GM12878 (cell line): ENCODE measurements at regions not wholly inside any gene's neighbourhood (a gene's known extent, or its start where the extent isn't known, plus 50 kb on each side); places are given as distances from the start of the nearest gene placed in this dataset.

ENCODE experiments used
- ATAC-seq: fragments of 200-7000 bp; cut with Tn5 transposase; 3 replicates; pipeline ENCODE4 v1.9.1; 2020; ENCODE audit warnings: mild to moderate bottlenecking, moderate library complexity
- BruUV-seq: library from RNA; stranded (reverse); fragments of 400-500 nt; replicated peaks from 2 replicates; lab custom pipeline; 2021; lab: Mats Ljungman, UMichigan
- CTCF ChIA-PET: fragments of 300-600 bp; sonication (Branson Sonifier 250); formaldehyde crosslinking; extraction: SDS; loops from one replicate; lab custom pipeline; 2021; ENCODE audit warnings: inconsistent platforms; lab: Yijun Ruan, JAX
- POLR2A ChIA-PET: fragments of 350-600 bp; formaldehyde crosslinking; extraction: SDS; loops from one replicate; lab custom pipeline; 2021; ENCODE audit warnings: inconsistent platforms; lab: Charles Lee
- RAD21 ChIA-PET: fragments of 300-600 bp; sonication (Branson Sonifier 250); formaldehyde crosslinking; loops from one replicate; lab custom pipeline; 2023; ENCODE audit warnings: antibody characterized with exemption; ENCODE audit not compliant: unreplicated experiment; lab: Charles Lee
- SMC1A ChIA-PET: fragments of 300-600 bp; sonication (Branson Sonifier 250); formaldehyde crosslinking; loops from one replicate; lab custom pipeline; 2023; ENCODE audit not compliant: unreplicated experiment, uncharacterized antibody; lab: Charles Lee
- DNase-seq: peaks from one replicate; pipeline ENCODE4 v3.0.0-alpha.2; 2011; ENCODE audit warnings: low read depth, low spot score
- FAIRE-seq: peaks from 3 replicates; lab custom pipeline; 2011; peaks lifted over from hg19 to GRCh38; lab: Jason Lieb, UNC
- H2AFZ ChIP-seq: 2 replicates; pipeline ENCODE4 v1.6.0; 2011; ENCODE audit warnings: low read depth, low read length, control low read depth; ENCODE audit not compliant: control insufficient read depth
- H3K27ac ChIP-seq: 2 replicates; pipeline ENCODE4 v1.5.1; 2011; ENCODE audit warnings: control low read depth; ENCODE audit not compliant: control insufficient read depth, insufficient read depth
- H3K27me3 ChIP-seq, 2 experiments: replicated peaks in 1 of 2; 2 replicates each; pipeline versions ENCODE4 v1.6.0 to v1.6.1; 2011; ENCODE audit warnings: low read length in 1 of 2; ENCODE audit not compliant: control insufficient read depth in 2 of 2, insufficient read depth in 2 of 2
- H3K36me3 ChIP-seq, 2 experiments: 2 replicates each; pipeline ENCODE4 v1.5.1; 2011; ENCODE audit warnings: low read length in 1 of 2; ENCODE audit not compliant: control insufficient read depth in 2 of 2, insufficient read depth in 2 of 2
- H3K4me1 ChIP-seq: 2 replicates; pipeline ENCODE4 v1.6.1; 2011; ENCODE audit warnings: mild to moderate bottlenecking, low read length, moderate library complexity, mixed read lengths; ENCODE audit not compliant: control insufficient read depth, insufficient read depth
- H3K4me2 ChIP-seq: 2 replicates; pipeline ENCODE4 v1.6.0; 2011; ENCODE audit warnings: control low read depth; ENCODE audit not compliant: control insufficient read depth, insufficient read depth
- H3K4me3 ChIP-seq: fragments of 200-600 bp; sonication (generic); 2 replicates; pipeline ENCODE4 v1.5.1; 2016
- H3K79me2 ChIP-seq: 2 replicates; pipeline ENCODE4 v1.6.0; 2011; ENCODE audit warnings: low read length; ENCODE audit not compliant: control insufficient read depth, insufficient read depth
- H3K9ac ChIP-seq: 2 replicates; pipeline ENCODE4 v1.8.0; 2011; ENCODE audit warnings: low read length, control low read depth, mixed read lengths; ENCODE audit not compliant: control insufficient read depth, insufficient read depth
- H3K9me3 ChIP-seq: replicated peaks from 3 replicates; pipeline ENCODE4 v1.5.1; 2011; ENCODE audit warnings: mild to moderate bottlenecking, low read length; ENCODE audit not compliant: control insufficient read depth, insufficient read depth
- H4K20me1 ChIP-seq: 2 replicates; pipeline ENCODE4 v1.6.0; 2011; ENCODE audit not compliant: control insufficient read depth, insufficient read depth
- KDM1A ChIP-seq: fragments of 200-600 bp; sonication (generic); IDR thresholded peaks from 2 replicates; pipeline ENCODE4 v1.6.1; 2016; ENCODE audit warnings: borderline replicate concordance
- NRF1 ChIP-seq: conservative IDR thresholded peaks from 2 replicates; pipeline ENCODE4 v1.6.1; 2011; ENCODE audit warnings: mild to moderate bottlenecking, low read depth, low read length, improper control_type of control experiment
- RUNX3 ChIP-seq: IDR thresholded peaks from 2 replicates; pipeline ENCODE4 v1.6.1; 2012; ENCODE audit warnings: low read length, inconsistent platforms
- TCF3 ChIP-seq: IDR thresholded peaks from 2 replicates; pipeline ENCODE4 v1.6.1; 2012; ENCODE audit warnings: low read depth, mild to moderate bottlenecking, low read length, borderline replicate concordance; ENCODE audit not compliant: insufficient read depth
- WGBS: methylation state at CpG from one replicate; pipeline ENCODE4 v1.1.6; 2016; ENCODE audit warnings: low lambda C conversion rate; ENCODE audit not compliant: insufficient replicate concordance, insufficient coverage; ENCODE audit errors: missing lambda C conversion rate; 5-methylcytosine and 5-hydroxymethylcytosine counted together
- in situ Hi-C: fragments of 300-500 bp; cut with MboI; formaldehyde crosslinking; loops from 9 replicates; pipeline ENCODE4 v1.14.3; 2018; ENCODE audit warnings: mixed read lengths
- intact Hi-C: fragments of 100-400 bp; cut with micrococcal nuclease; formaldehyde crosslinking; loops from one replicate; pipeline ENCODE4 v1.14.2; 2022; ENCODE audit not compliant: unreplicated experiment
- TF ChIP-seq, protein P1 (sequence below): fragments of 450-650 bp; IDR thresholded peaks from 2 replicates; pipeline ENCODE4 v1.6.1; 2017; ENCODE audit warnings: mild to moderate bottlenecking, moderate library complexity
- TF ChIP-seq, protein P2 (sequence below): fragments of 450-650 bp; formaldehyde crosslinking; IDR thresholded peaks from 2 replicates; pipeline ENCODE4 v1.4.0; 2020; ENCODE audit warnings: mild to moderate bottlenecking, moderate library complexity
- TF ChIP-seq, protein P3 (sequence below): fragments of 450-650 bp; conservative IDR thresholded peaks from 2 replicates; pipeline ENCODE4 v1.6.1; 2017; ENCODE audit warnings: mild to moderate bottlenecking, moderate library complexity
- TF ChIP-seq, protein P4 (sequence below), 3 experiments: IDR thresholded peaks in 2 of 3; conservative IDR thresholded peaks in 1 of 3; 2 replicates each; pipeline ENCODE4 v1.5.1; 2011; ENCODE audit warnings: low read depth in 3 of 3, low read length in 3 of 3, mild to moderate bottlenecking in 3 of 3, control low read depth in 2 of 3, moderate library complexity in 2 of 3, inconsistent platforms in 1 of 3, mixed read lengths in 1 of 3; ENCODE audit not compliant: control insufficient read depth in 2 of 3, insufficient read depth in 1 of 3; ENCODE audit errors: extremely low read depth in 1 of 3

DNA sequence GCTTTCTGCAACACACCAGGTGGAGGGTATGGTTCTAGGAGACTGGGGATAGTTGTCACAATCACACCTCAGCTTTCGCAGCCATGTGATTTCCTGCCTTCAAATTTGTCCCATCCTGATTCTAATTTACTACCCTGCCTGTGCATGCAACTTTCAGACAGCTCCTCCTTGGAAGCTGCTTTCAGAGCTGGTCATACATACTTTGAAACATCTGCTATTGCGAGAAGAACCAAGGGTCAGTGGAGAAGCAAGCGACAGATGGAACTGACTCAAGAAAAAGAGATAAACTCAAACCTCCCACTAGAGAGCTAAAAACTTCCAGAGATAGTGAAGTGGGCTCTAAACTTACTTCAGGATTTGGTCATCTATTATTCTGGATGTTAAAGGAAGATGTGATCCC, 381.7 kb upstream of the FGF13 start (continued):
- TF ChIP-seq, protein P1, sequence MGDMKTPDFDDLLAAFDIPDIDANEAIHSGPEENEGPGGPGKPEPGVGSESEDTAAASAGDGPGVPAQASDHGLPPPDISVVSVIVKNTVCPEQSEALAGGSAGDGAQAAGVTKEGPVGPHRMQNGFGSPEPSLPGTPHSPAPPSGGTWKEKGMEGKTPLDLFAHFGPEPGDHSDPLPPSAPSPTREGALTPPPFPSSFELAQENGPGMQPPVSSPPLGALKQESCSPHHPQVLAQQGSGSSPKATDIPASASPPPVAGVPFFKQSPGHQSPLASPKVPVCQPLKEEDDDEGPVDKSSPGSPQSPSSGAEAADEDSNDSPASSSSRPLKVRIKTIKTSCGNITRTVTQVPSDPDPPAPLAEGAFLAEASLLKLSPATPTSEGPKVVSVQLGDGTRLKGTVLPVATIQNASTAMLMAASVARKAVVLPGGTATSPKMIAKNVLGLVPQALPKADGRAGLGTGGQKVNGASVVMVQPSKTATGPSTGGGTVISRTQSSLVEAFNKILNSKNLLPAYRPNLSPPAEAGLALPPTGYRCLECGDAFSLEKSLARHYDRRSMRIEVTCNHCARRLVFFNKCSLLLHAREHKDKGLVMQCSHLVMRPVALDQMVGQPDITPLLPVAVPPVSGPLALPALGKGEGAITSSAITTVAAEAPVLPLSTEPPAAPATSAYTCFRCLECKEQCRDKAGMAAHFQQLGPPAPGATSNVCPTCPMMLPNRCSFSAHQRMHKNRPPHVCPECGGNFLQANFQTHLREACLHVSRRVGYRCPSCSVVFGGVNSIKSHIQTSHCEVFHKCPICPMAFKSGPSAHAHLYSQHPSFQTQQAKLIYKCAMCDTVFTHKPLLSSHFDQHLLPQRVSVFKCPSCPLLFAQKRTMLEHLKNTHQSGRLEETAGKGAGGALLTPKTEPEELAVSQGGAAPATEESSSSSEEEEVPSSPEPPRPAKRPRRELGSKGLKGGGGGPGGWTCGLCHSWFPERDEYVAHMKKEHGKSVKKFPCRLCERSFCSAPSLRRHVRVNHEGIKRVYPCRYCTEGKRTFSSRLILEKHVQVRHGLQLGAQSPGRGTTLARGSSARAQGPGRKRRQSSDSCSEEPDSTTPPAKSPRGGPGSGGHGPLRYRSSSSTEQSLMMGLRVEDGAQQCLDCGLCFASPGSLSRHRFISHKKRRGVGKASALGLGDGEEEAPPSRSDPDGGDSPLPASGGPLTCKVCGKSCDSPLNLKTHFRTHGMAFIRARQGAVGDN, result no peak
- TF ChIP-seq, protein P2, sequence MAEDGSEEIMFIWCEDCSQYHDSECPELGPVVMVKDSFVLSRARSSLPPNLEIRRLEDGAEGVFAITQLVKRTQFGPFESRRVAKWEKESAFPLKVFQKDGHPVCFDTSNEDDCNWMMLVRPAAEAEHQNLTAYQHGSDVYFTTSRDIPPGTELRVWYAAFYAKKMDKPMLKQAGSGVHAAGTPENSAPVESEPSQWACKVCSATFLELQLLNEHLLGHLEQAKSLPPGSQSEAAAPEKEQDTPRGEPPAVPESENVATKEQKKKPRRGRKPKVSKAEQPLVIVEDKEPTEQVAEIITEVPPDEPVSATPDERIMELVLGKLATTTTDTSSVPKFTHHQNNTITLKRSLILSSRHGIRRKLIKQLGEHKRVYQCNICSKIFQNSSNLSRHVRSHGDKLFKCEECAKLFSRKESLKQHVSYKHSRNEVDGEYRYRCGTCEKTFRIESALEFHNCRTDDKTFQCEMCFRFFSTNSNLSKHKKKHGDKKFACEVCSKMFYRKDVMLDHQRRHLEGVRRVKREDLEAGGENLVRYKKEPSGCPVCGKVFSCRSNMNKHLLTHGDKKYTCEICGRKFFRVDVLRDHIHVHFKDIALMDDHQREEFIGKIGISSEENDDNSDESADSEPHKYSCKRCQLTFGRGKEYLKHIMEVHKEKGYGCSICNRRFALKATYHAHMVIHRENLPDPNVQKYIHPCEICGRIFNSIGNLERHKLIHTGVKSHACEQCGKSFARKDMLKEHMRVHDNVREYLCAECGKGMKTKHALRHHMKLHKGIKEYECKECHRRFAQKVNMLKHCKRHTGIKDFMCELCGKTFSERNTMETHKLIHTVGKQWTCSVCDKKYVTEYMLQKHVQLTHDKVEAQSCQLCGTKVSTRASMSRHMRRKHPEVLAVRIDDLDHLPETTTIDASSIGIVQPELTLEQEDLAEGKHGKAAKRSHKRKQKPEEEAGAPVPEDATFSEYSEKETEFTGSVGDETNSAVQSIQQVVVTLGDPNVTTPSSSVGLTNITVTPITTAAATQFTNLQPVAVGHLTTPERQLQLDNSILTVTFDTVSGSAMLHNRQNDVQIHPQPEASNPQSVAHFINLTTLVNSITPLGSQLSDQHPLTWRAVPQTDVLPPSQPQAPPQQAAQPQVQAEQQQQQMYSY, result no peak
- TF ChIP-seq TCF3, result no peak

DNA sequence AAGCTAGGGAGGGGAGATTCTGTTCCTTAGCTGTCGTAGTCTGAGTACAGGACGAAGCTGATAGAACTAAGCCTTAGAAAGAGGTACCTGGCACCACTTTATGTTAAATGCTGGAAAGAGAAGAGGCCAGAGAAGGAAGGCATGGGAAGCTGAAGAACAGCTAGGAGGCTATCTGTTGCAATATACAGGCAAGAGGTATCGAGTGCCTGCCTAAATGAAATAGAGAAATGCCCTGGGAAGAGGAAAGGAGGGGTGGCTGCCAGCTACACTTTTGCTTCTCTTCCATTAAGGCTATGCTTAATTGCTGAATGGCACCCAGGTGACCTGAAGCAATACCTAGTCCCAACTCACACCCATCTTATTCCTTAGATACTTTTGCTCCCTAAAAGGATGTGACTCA, 380.4 kb upstream of the FGF13 start:
- RAD21 ChIA-PET, result no interaction called here
- intact Hi-C loops (no loop called here), in situ Hi-C loops (no loop called here)
- H3K9ac ChIP-seq, result no peak overlapping the region
- no peaks in the 10 kb centered on the region for H3K27me3 ChIP-seq
- POLR2A ChIA-PET, result no interaction called here
- BruUV-seq, result no TSS peak
- H4K20me1 ChIP-seq, result no peaks in the 10 kb centered on the region; the same call in 1 of the 2 replicates
- H3K36me3 ChIP-seq, result no peaks in the 10 kb centered on the region
- SMC1A ChIA-PET, result no interaction called here
- WGBS, result 0% methylated on average over 3 of the region's 3 CpGs
- DNase-seq, result no peak
- H3K4me1 ChIP-seq, result no peaks in the 10 kb centered on the region
- no peak overlapping the region for H3K27ac ChIP-seq
- H3K9me3 ChIP-seq, result no peaks in the 10 kb centered on the region
- CTCF ChIA-PET, result no interaction called here
- H3K79me2 ChIP-seq, result no peaks in the 10 kb centered on the region
- FAIRE-seq, result no peak
- H2AFZ ChIP-seq, result no peak overlapping the region
- no peak overlapping the region for H3K4me2 ChIP-seq
- ATAC-seq, result no peak
- H3K4me3 ChIP-seq, result no peak overlapping the region
- TF ChIP-seq, protein P3, sequence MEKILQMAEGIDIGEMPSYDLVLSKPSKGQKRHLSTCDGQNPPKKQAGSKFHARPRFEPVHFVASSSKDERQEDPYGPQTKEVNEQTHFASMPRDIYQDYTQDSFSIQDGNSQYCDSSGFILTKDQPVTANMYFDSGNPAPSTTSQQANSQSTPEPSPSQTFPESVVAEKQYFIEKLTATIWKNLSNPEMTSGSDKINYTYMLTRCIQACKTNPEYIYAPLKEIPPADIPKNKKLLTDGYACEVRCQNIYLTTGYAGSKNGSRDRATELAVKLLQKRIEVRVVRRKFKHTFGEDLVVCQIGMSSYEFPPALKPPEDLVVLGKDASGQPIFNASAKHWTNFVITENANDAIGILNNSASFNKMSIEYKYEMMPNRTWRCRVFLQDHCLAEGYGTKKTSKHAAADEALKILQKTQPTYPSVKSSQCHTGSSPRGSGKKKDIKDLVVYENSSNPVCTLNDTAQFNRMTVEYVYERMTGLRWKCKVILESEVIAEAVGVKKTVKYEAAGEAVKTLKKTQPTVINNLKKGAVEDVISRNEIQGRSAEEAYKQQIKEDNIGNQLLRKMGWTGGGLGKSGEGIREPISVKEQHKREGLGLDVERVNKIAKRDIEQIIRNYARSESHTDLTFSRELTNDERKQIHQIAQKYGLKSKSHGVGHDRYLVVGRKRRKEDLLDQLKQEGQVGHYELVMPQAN, result no peak
- TF ChIP-seq NRF1, result no peak
- TF ChIP-seq RUNX3, result no peak
- no peak for TF ChIP-seq KDM1A
- TF ChIP-seq, protein P4, sequence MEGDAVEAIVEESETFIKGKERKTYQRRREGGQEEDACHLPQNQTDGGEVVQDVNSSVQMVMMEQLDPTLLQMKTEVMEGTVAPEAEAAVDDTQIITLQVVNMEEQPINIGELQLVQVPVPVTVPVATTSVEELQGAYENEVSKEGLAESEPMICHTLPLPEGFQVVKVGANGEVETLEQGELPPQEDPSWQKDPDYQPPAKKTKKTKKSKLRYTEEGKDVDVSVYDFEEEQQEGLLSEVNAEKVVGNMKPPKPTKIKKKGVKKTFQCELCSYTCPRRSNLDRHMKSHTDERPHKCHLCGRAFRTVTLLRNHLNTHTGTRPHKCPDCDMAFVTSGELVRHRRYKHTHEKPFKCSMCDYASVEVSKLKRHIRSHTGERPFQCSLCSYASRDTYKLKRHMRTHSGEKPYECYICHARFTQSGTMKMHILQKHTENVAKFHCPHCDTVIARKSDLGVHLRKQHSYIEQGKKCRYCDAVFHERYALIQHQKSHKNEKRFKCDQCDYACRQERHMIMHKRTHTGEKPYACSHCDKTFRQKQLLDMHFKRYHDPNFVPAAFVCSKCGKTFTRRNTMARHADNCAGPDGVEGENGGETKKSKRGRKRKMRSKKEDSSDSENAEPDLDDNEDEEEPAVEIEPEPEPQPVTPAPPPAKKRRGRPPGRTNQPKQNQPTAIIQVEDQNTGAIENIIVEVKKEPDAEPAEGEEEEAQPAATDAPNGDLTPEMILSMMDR (IDR thresholded peaks at IDR 0.05 in 2 of 3, conservative IDR thresholded peaks at IDR 0.05 in 1 of 3; ENCODE audit: control insufficient read depth in 2 of 3, extremely low read depth in 1 of 3, insufficient read depth in 1 of 3, low read depth in 3 of 3, low read length in 3 of 3), result no peak
